ENCODE measurements at regions not wholly inside any gene's neighbourhood (a gene's known extent, or its start where the extent isn't known, plus 50 kb on each side); places are given as distances from the start of the nearest gene placed in this dataset.

- DNase-seq = no peak
These were observed 519.7 kb downstream of the PLCL1 start for GRCh38 chr2:198324071-198324470.

GRCh38 chr2:198322275-198322674 is 517.9 kb downstream of the PLCL1 start:
- no peak for DNase-seq

- no peak for DNase-seq
These were observed 517.2 kb downstream of the PLCL1 start for GRCh38 chr2:198321522-198322088.

- peak; percentile 12 for DNase-seq
These were observed 512.5 kb downstream of the PLCL1 start for GRCh38 chr2:198316852-198317396.

- DNase-seq = no peak
These were observed 511.6 kb downstream of the PLCL1 start for GRCh38 chr2:198315791-198316630.

- peak; percentile 75 for DNase-seq
These were observed 510.3 kb downstream of the PLCL1 start for GRCh38 chr2:198314559-198315153.

GRCh38 chr2:198312596-198313483 is 508.4 kb downstream of the PLCL1 start:
- no peak for DNase-seq

GRCh38 chr2:198311020-198311419 is 506.6 kb downstream of the PLCL1 start:
- no peak for DNase-seq

- peak; percentile 73 for DNase-seq
These were observed 505.4 kb downstream of the PLCL1 start for GRCh38 chr2:198309673-198310280.

GRCh38 chr2:198309081-198309480 is 504.7 kb downstream of the PLCL1 start:
- no peak for DNase-seq

GRCh38 chr2:198308368-198308767 is 504.0 kb downstream of the PLCL1 start:
- no peak for DNase-seq

GRCh38 chr2:198307093-198307492 is 502.7 kb downstream of the PLCL1 start:
- DNase-seq = no peak

- DNase-seq = no peak
These were observed 500.5 kb downstream of the PLCL1 start for GRCh38 chr2:198304859-198305258.

GRCh38 chr2:198297350-198297749 is 493.0 kb downstream of the PLCL1 start:
- DNase-seq = no peak

GRCh38 chr2:198296665-198297308 is 492.4 kb downstream of the PLCL1 start:
- DNase-seq = peak; percentile 68

GRCh38 chr2:198293281-198293680 is 488.9 kb downstream of the PLCL1 start:
- no peak for DNase-seq

- DNase-seq = no peak
These were observed 485.4 kb downstream of the PLCL1 start for GRCh38 chr2:198289811-198290210.

- DNase-seq = peak; percentile 15
These were observed 483.3 kb downstream of the PLCL1 start for GRCh38 chr2:198287706-198288105.

- no peak for DNase-seq
These were observed 480.8 kb downstream of the PLCL1 start for GRCh38 chr2:198285216-198285615.

GRCh38 chr2:198283146-198283545 is 478.8 kb downstream of the PLCL1 start:
- DNase-seq = no peak

GRCh38 chr2:198282061-198282460 is 477.7 kb downstream of the PLCL1 start:
- no peak for DNase-seq

- no peak for DNase-seq
These were observed 475.8 kb downstream of the PLCL1 start for GRCh38 chr2:198280145-198280544.
